Endothelial cell of umbilical vein (primary cell): ENCODE measurements at regions not wholly inside any gene's neighbourhood (a gene's known extent, or its start where the extent isn't known, plus 50 kb on each side); places are given as distances from the start of the nearest gene placed in this dataset.

ENCODE experiments used
- BruUV-seq: library from RNA; stranded (reverse); fragments of 400-500 nt; replicated peaks from 2 replicates; lab custom pipeline; 2021; lab: Mats Ljungman, UMichigan
- CTCF ChIA-PET: fragments of 300-600, 350-600 bp; sonication (Branson Sonifier 250); formaldehyde crosslinking; loops from one replicate; lab custom pipeline; 2021; ENCODE audit warnings: antibody characterized with exemption, inconsistent platforms; lab: Charles Lee
- POLR2A ChIA-PET: fragments of 300-600, 350-600 bp; sonication (Branson Sonifier 250); formaldehyde crosslinking; loops from one replicate; lab custom pipeline; 2021; ENCODE audit warnings: antibody characterized with exemption, inconsistent platforms; lab: Charles Lee
- DNase-seq: peaks from one replicate; pipeline ENCODE4 v3.0.0-alpha.2; 2011; ENCODE audit warnings: low read depth, low spot score
- FAIRE-seq: peaks from 2 replicates; lab custom pipeline; 2011; peaks lifted over from hg19 to GRCh38; lab: Jason Lieb, UNC
- H2AFZ ChIP-seq: 2 replicates; pipeline ENCODE4 v1.6.0; 2012; ENCODE audit warnings: low read depth, low read length, control low read depth, inconsistent platforms
- H3K27ac ChIP-seq: 2 replicates; pipeline ENCODE4 v1.5.1; 2011; ENCODE audit warnings: low read depth, mild to moderate bottlenecking, control low read depth, low read length, moderate library complexity; ENCODE audit not compliant: insufficient read depth
- H3K27me3 ChIP-seq, 2 experiments: 2 replicates each; pipeline versions ENCODE4 v1.6.0 to v1.6.1; 2011; ENCODE audit warnings: low read length in 2 of 2, mixed read lengths in 1 of 2; ENCODE audit not compliant: control insufficient read depth in 2 of 2, insufficient read depth in 2 of 2
- H3K36me3 ChIP-seq, 2 experiments: 2 replicates in 1 of 2; 3 replicates in 1 of 2; pipeline ENCODE4 v1.5.1; 2011; ENCODE audit warnings: low read length in 2 of 2, mild to moderate bottlenecking in 1 of 2, moderate library complexity in 1 of 2; ENCODE audit not compliant: control insufficient read depth in 2 of 2, insufficient read depth in 2 of 2; ENCODE audit errors: extremely low read depth in 1 of 2
- H3K4me1 ChIP-seq: 3 replicates; pipeline ENCODE4 v1.5.1; 2011; ENCODE audit warnings: mild to moderate bottlenecking, low read length; ENCODE audit not compliant: control insufficient read depth, insufficient read depth; ENCODE audit errors: extremely low read depth
- H3K4me2 ChIP-seq: 2 replicates; pipeline ENCODE4 v1.6.1; 2011; ENCODE audit warnings: low read length, control low read depth, mixed read lengths; ENCODE audit not compliant: insufficient read depth
- H3K4me3 ChIP-seq, 3 experiments: fragments of 200-600 bp in 1 of 3; sonication (generic), shearing (Covaris generic) in 1 of 3; replicated peaks in 1 of 3; 2 replicates each; pipeline ENCODE4 v1.5.1; 2011 to 2016; ENCODE audit warnings: control low read depth in 3 of 3, low read length in 3 of 3, mild to moderate bottlenecking in 2 of 3, inconsistent platforms in 1 of 3, low read depth in 1 of 3, moderate library complexity in 1 of 3; ENCODE audit not compliant: insufficient read depth in 1 of 3
- H3K79me2 ChIP-seq: 2 replicates; pipeline ENCODE4 v1.6.0; 2012; ENCODE audit warnings: low read length, inconsistent platforms; ENCODE audit not compliant: control insufficient read depth, insufficient read depth
- H3K9ac ChIP-seq: replicated peaks from 2 replicates; pipeline ENCODE3; 2011; ENCODE audit warnings: low read length, control low read depth; ENCODE audit not compliant: insufficient read depth; ENCODE audit errors: extremely low read depth
- H3K9me1 ChIP-seq: replicated peaks from 3 replicates; pipeline ENCODE4 v1.6.0; 2011; ENCODE audit warnings: mild to moderate bottlenecking, low read length; ENCODE audit not compliant: control insufficient read depth, insufficient read depth; ENCODE audit errors: extremely low read depth
- H3K9me3 ChIP-seq: replicated peaks from 2 replicates; pipeline ENCODE4 v1.5.1; 2012; ENCODE audit warnings: low read length, inconsistent platforms; ENCODE audit not compliant: control insufficient read depth, insufficient read depth
- H4K20me1 ChIP-seq: replicated peaks from 2 replicates; pipeline ENCODE3; 2011; ENCODE audit warnings: mild to moderate bottlenecking, low read length; ENCODE audit not compliant: control insufficient read depth, insufficient read depth; ENCODE audit errors: extremely low read depth
- CTCF ChIP-seq, 2 donors: IDR thresholded peaks; 1 replicate in 1 of 2; 2 replicates in 1 of 2; pipeline ENCODE4 v1.5.1; 2011; ENCODE audit warnings: low read length in 2 of 2, mild to moderate bottlenecking in 2 of 2, moderate library complexity in 2 of 2, control low read depth in 1 of 2, inconsistent platforms in 1 of 2, low read depth in 1 of 2; ENCODE audit not compliant: insufficient read depth in 1 of 2; ENCODE audit errors: extremely low read depth in 1 of 2
- EZH2 ChIP-seq: IDR thresholded peaks from 2 replicates; pipeline ENCODE4 v1.6.1; 2012; ENCODE audit warnings: borderline replicate concordance, low read depth, mild to moderate bottlenecking, moderate library complexity, low read length, inconsistent platforms; ENCODE audit not compliant: severe bottlenecking
- FOS ChIP-seq: IDR thresholded peaks from 2 replicates; pipeline ENCODE4 v1.6.1; 2011; ENCODE audit warnings: mild to moderate bottlenecking, low read length, moderate library complexity, borderline replicate concordance; ENCODE audit not compliant: insufficient read depth
- GATA2 ChIP-seq: IDR thresholded peaks from 2 replicates; pipeline ENCODE4 v1.7.0; 2011; ENCODE audit warnings: low read depth, mild to moderate bottlenecking, moderate library complexity, mixed read lengths, low read length; ENCODE audit not compliant: insufficient read length, insufficient read depth
- JUN ChIP-seq: IDR thresholded peaks from 2 replicates; pipeline ENCODE4 v1.6.1; 2011; ENCODE audit warnings: borderline replicate concordance, low read depth; ENCODE audit not compliant: insufficient read length, insufficient read depth
- MAX ChIP-seq: IDR thresholded peaks from 2 replicates; pipeline ENCODE4 v1.6.1; 2011; ENCODE audit not compliant: insufficient read depth, insufficient read length
- MYC ChIP-seq: IDR thresholded peaks from one replicate; pipeline ENCODE4 v1.6.1; 2011; ENCODE audit warnings: mild to moderate bottlenecking, low read depth, low read length
- POLR2A ChIP-seq: IDR thresholded peaks from 2 replicates; pipeline ENCODE4 v1.6.1; 2012; ENCODE audit warnings: low read depth, mild to moderate bottlenecking, control low read depth, low read length
- POLR2AphosphoS5 ChIP-seq: IDR thresholded peaks from 2 replicates; pipeline ENCODE4 v1.6.1; 2012; ENCODE audit warnings: low read depth, mild to moderate bottlenecking, control low read depth, low read length, moderate library complexity; ENCODE audit not compliant: insufficient read depth
- dilution Hi-C: fragments of 300-500 bp; cut with MboI; formaldehyde crosslinking; loops from one replicate; pipeline ENCODE4 v1.15.0; 2019; ENCODE audit warnings: low sequenced_read_pairs; ENCODE audit not compliant: extremely low pct_ligation_motif_present
- intact Hi-C: fragments of 100-400 bp; cut with micrococcal nuclease; formaldehyde crosslinking; loops from one replicate; pipeline ENCODE4 v1.10.0; 2022

- Histone ChIP-seq H3K9me3 (no peaks in the 10 kb centered on the region), H3K36me3 (no peaks in the 10 kb centered on the region), H3K79me2 (no peaks in the 10 kb centered on the region), H3K27me3 (no peaks in the 10 kb centered on the region), H2AFZ (no peak overlapping the region), H3K9ac (no peak overlapping the region), H3K4me2 (no peak overlapping the region), H3K4me1 (no peaks in the 10 kb centered on the region), H3K4me3 (no peak overlapping the region), H3K27ac (no peak overlapping the region), H3K9me1 (no peaks in the 10 kb centered on the region), H4K20me1 (no peaks in the 10 kb centered on the region)
- CTCF ChIA-PET: no interaction called here
- intact Hi-C loops: no loop called here
- FAIRE-seq (no peak), DNase-seq (no peak)
- dilution Hi-C loops: no loop called here
- BruUV-seq: no TSS peak
- TF ChIP-seq FOS (no peak), MAX (no peak), POLR2AphosphoS5 (no peak), MYC (no peak)
- POLR2A ChIA-PET: no interaction called here
Observed at GRCh38 chr6:99079058-99079457, 131.3 kb upstream of the FBXL4 start.

- Histone ChIP-seq H3K36me3 (no peaks in the 10 kb centered on the region), H3K4me3 (no peak overlapping the region), H3K27me3 (no peaks in the 10 kb centered on the region), H3K4me2 (no peak overlapping the region), H4K20me1 (no peaks in the 10 kb centered on the region), H3K79me2 (no peaks in the 10 kb centered on the region), H3K9me1 (no peaks in the 10 kb centered on the region), H3K9ac (no peak overlapping the region), H3K27ac (no peak overlapping the region), H2AFZ (no peak overlapping the region), H3K4me1 (no peaks in the 10 kb centered on the region), H3K9me3 (no peaks in the 10 kb centered on the region)
- ChIA-PET CTCF (no interaction called here), POLR2A (no interaction called here)
- TF ChIP-seq MYC (no peak), POLR2A (no peak), POLR2AphosphoS5 (no peak), GATA2 (no peak), FOS (no peak), CTCF (IDR thresholded peaks at IDR 0.05; ENCODE audit: extremely low read depth in 1 of 2, insufficient read depth in 1 of 2, low read depth in 1 of 2, low read length in 2 of 2) (no peak), MAX (no peak), EZH2 (no peak), JUN (no peak)
- dilution Hi-C loops (no loop called here), intact Hi-C loops (no loop called here)
- DNase-seq: no peak
- BruUV-seq: no TSS peak
- FAIRE-seq: no peak
Observed at GRCh38 chr6:99073223-99073622, 125.5 kb upstream of the FBXL4 start.
